ENCODE measurements at regions not wholly inside any gene's neighbourhood (a gene's known extent, or its start where the extent isn't known, plus 50 kb on each side); places are given as distances from the start of the nearest gene placed in this dataset.

DNA sequence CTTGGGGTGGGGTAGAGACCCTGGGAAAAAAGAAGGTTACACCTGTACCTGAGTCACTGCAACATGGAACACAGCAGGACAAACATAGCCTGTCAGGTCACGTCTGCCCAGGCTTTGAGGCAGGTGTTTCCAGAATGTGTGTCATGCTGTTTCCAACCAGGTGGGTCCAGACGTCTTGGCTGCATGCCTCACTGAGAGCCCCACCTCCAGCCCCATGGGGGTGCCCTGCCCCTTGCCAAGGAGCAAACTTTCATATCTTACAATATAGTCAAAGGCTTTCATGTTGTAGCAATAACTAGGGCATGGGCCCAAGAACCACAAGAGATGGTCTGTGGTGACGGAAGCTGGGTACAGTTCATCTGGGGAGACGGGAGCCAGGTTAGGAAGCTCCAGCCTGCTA is 499.7 kb downstream of the BCL11A start:
- DNase-seq: no peak
- Histone ChIP-seq H3K27me3 (ENCODE audit: insufficient read depth, low read depth, severe bottlenecking) (no peaks in the 10 kb centered on the region), H3K27ac (no peak overlapping the region), H3K4me3 (ENCODE audit: low read depth, low read length) (no peak overlapping the region), H3K9me3 (ENCODE audit: severe bottlenecking) (no peaks in the 10 kb centered on the region), H3K36me3 (no peaks in the 10 kb centered on the region)
- TF ChIP-seq, protein P1, sequence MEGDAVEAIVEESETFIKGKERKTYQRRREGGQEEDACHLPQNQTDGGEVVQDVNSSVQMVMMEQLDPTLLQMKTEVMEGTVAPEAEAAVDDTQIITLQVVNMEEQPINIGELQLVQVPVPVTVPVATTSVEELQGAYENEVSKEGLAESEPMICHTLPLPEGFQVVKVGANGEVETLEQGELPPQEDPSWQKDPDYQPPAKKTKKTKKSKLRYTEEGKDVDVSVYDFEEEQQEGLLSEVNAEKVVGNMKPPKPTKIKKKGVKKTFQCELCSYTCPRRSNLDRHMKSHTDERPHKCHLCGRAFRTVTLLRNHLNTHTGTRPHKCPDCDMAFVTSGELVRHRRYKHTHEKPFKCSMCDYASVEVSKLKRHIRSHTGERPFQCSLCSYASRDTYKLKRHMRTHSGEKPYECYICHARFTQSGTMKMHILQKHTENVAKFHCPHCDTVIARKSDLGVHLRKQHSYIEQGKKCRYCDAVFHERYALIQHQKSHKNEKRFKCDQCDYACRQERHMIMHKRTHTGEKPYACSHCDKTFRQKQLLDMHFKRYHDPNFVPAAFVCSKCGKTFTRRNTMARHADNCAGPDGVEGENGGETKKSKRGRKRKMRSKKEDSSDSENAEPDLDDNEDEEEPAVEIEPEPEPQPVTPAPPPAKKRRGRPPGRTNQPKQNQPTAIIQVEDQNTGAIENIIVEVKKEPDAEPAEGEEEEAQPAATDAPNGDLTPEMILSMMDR (IDR thresholded peaks at IDR 0.05; ENCODE audit: low read depth, low read length): no peak

DNA sequence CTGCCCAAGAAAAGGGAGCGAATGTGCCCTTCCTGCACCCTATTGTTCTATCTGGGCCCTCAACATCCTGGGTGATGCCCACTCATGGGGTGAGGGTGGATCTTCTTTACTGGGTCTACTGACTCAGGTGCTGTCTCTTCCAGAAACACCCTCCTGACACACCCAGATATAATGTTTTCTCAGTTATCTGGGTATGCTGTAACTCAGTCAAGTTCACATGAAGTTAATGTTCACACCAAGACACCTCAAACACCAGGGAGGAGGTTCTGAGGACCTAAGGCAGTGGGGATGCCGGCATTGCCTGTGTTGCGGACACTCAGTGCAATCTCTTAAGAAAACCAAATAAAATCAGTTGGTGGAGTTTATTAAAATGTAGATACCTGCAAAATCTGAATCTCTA is 500.9 kb downstream of the BCL11A start:
- TF ChIP-seq, protein P1 (IDR thresholded peaks at IDR 0.05; ENCODE audit: low read depth, low read length): no peak
- H3K36me3 ChIP-seq: no peaks in the 10 kb centered on the region
- H3K27ac ChIP-seq: no peak overlapping the region
- H3K27me3 ChIP-seq (ENCODE audit: insufficient read depth, low read depth, severe bottlenecking): no peaks in the 10 kb centered on the region
- no peak for DNase-seq
- no peaks in the 10 kb centered on the region for H3K9me3 ChIP-seq (ENCODE audit: severe bottlenecking)
- no peak overlapping the region for H3K4me3 ChIP-seq (ENCODE audit: low read depth, low read length)

DNA sequence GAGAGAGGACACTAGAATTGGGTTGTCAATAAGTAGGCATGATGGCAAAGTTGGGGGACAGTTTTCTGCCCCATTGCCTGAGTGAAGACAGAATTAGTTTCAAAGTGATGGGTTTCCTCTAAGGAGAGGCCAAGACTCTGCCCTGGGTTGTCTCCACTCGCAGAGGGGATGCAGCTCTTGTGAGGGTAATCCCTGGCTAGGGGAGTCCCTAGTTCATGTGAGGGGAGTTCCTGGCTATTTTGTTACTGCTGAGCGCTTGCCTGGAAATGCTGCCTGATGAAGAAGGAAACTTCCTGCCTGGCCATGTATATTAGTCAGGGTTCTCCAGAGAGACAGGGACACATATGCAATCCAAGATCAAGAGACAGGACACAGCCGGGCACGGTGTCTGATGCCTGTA is 501.5 kb downstream of the BCL11A start:
- no peaks in the 10 kb centered on the region for H3K36me3 ChIP-seq
- H3K27me3 ChIP-seq (ENCODE audit: insufficient read depth, low read depth, severe bottlenecking): no peaks in the 10 kb centered on the region
- H3K4me3 ChIP-seq (ENCODE audit: low read depth, low read length): no peak overlapping the region
- no peak for DNase-seq
- TF ChIP-seq, protein P1 (IDR thresholded peaks at IDR 0.05; ENCODE audit: low read depth, low read length): no peak
- H3K27ac ChIP-seq: no peak overlapping the region
- H3K9me3 ChIP-seq (ENCODE audit: severe bottlenecking): no peaks in the 10 kb centered on the region

DNA sequence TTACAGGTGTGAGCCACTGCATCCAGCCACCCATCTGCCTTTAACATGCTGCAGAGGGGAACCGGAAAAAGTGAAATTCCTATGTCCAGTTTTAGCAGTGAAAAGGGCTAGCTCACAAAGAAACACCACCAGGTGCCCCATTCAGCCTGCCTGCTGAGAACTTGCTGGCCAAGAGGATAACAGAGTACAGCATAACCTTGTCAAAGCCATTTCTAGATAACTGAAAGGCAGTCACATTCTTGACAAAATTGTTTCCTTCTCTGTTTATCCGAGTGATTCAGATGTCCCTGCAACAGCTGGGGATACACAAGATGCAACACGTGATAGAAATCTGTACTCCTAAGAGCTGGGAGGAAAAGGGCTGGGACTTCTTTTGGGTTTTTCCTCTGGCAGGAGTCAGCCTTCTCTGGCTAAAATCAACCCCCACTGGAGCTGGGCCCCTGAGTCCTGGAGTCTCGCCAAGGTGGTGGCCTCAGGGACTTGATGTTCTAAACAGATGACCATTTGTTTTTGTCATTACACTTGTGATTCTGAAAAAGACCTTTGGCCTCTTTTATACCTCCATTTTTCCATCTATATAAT is 505.4 kb downstream of the BCL11A start:
- Histone ChIP-seq H3K9me3 (ENCODE audit: severe bottlenecking) (no peaks in the 10 kb centered on the region), H3K36me3 (no peaks in the 10 kb centered on the region), H3K27ac (no peak overlapping the region), H3K27me3 (ENCODE audit: insufficient read depth, low read depth, severe bottlenecking) (no peaks in the 10 kb centered on the region), H3K4me3 (ENCODE audit: low read depth, low read length) (no peak overlapping the region)
- TF ChIP-seq, protein P1 (IDR thresholded peaks at IDR 0.05; ENCODE audit: low read depth, low read length): no peak
- DNase-seq: no peak

DNA sequence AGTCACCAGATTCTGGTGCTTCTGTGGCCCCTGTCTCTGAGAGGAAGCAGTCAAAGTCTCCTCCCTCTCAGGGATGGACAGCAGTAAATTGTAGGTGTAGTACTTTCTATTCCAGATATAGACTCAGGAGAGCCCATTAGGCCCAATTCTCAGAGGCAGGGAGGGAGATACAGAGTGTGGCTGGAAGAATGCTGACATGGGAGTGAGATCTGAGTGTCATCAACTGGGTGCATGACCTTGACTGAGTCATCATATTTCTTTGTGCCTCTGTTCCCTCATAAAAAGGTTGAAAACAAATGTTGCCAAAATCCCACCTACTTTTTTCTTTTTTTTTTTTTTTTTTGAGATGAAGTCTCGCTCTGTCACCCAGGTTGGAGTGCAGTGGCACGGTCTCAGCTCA is 506.1 kb downstream of the BCL11A start:
- Histone ChIP-seq H3K27me3 (ENCODE audit: insufficient read depth, low read depth, severe bottlenecking) (no peaks in the 10 kb centered on the region), H3K36me3 (no peaks in the 10 kb centered on the region), H3K9me3 (ENCODE audit: severe bottlenecking) (no peaks in the 10 kb centered on the region), H3K4me3 (ENCODE audit: low read depth, low read length) (no peak overlapping the region), H3K27ac (no peak overlapping the region)
- DNase-seq: no peak
- TF ChIP-seq, protein P1 (IDR thresholded peaks at IDR 0.05; ENCODE audit: low read depth, low read length): no peak

DNA sequence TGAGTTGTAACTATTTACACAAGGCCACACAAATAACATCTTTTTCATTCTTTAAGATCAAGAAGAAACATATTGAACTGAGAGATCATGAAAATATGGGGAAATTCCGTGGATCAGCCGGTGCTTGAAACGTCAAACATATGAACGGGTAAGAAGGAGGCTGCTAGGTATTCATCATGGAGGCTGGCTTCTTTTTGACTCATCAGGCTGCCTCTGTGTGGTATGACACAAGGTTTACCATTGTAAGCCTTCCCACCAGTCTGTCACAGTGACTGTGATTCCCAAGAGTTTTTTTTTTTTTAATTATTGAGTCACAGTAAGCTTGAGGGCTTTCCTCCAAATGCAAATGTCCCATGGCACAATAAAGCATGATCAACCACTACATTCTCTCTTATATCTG is 506.9 kb downstream of the BCL11A start:
- no peak for DNase-seq
- Histone ChIP-seq H3K4me3 (ENCODE audit: low read depth, low read length) (no peak overlapping the region), H3K36me3 (no peaks in the 10 kb centered on the region)

More for the DNA sequence above, 506.9 kb downstream of the BCL11A start:
- Histone ChIP-seq H3K27me3 (ENCODE audit: insufficient read depth, low read depth, severe bottlenecking) (no peaks in the 10 kb centered on the region), H3K9me3 (ENCODE audit: severe bottlenecking) (no peaks in the 10 kb centered on the region), H3K27ac (no peak overlapping the region)
- TF ChIP-seq, protein P1 (IDR thresholded peaks at IDR 0.05; ENCODE audit: low read depth, low read length): no peak

Data from WERI-Rb-1 (cell line).